DMS114 treated with DMSO at 0.1 percent for 48 hours (cell line): ENCODE measurements at regions not wholly inside any gene's neighbourhood (a gene's known extent, or its start where the extent isn't known, plus 50 kb on each side); places are given as distances from the start of the nearest gene placed in this dataset.

ENCODE experiments used
- DNase-seq: peaks from one replicate; lab custom pipeline; 2025; ENCODE audit not compliant: unreplicated experiment; lab: John Stamatoyannopoulos, UW

DNA sequence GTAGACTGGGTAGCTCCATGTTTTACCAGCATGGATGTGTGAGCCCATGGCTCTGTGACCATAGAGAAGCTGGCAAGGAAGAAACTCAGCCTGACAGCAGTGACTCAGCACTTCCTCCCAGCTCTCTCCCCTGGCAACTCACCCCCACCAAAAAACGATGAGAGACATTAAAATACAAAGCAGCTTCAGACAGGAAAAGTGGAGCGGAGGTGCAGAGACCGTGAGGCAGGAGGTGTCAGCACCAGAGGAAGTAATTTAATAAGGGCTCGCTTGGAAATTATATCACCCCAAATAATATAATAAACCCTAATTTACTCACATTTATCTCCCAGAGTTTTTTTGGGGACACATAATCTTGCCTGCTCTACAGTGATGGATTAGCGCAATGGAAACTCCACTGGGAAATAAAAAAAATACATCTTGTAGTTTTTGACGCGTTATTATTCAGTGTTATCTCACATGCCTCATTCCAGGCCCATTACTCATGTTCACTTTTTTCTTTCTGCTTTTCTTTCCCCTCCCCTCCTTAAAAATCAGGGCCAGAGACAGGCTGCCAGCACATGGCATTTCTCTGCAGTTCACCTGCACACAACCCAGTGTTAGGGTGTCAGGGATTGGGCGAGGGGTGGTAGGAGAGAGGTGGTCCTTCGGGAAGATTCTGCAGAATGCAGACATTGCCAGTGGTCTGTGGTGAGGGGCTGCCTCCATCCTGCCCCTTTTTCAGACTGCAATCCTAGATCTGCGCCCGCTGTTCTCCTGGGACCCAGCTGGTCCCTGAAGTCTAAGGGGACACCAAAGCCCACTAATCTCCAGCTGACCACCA lies 170.8 kb downstream of the BUD13 start:
- DNase-seq: no peak

DNA sequence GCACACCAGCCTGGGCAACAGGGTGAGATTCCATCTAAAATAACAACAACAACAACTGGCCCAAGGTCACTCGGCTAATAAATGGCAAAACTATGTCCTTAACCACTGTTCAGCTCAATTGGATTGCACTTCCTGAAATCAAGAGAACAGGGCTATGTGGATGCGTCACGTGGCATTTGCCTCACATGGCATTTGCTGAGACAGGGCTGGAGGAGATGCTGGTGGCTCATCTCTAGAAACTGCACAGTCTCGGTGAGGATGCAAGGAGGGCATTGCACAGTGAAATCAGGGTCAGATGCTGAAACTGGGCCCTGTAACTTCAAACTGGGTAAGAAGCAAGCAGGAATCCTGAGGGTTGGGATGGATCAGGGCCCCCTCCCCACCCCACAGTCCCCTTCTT lies 171.9 kb downstream of the BUD13 start:
- DNase-seq: no peak

DNA sequence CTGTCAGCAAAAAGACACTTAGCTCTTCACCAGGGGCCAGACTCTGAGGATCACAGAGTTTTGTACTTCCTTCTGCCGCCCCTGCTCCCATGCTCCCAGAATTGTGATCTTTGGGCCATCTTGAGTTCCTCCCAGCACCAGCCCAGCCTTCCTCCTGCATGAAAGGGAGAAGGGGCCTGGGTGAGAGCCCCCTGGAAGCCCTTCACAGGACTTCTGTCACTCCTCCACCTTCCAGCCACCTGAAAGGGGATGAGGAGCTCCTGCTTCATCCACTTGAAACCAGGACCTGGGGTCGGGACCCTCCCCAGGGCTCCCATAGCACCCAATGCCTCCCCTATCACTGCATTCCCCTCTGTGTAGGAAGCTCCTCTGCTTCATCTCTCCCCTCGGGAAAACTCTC lies 174.2 kb downstream of the BUD13 start:
- no peak for DNase-seq

DNA sequence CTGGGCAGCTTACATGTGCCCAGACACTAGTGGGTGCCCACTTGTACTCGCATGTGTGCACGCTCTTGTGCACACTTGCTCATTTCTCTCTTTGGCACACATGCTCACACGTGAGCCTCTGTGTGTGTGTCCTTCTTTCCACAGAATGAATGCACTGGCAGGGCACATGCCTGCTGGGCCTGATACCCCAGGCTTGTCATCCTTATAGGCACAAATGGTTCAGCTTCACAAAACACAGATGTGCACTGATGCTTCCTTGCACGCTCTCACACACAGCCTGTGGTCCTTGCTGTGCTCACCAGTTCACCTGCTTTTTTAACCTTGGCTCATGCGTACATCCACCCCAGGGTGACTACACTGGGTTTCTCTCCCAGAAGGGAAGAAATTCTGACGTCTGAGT lies 174.8 kb downstream of the BUD13 start:
- DNase-seq: no peak

DNA sequence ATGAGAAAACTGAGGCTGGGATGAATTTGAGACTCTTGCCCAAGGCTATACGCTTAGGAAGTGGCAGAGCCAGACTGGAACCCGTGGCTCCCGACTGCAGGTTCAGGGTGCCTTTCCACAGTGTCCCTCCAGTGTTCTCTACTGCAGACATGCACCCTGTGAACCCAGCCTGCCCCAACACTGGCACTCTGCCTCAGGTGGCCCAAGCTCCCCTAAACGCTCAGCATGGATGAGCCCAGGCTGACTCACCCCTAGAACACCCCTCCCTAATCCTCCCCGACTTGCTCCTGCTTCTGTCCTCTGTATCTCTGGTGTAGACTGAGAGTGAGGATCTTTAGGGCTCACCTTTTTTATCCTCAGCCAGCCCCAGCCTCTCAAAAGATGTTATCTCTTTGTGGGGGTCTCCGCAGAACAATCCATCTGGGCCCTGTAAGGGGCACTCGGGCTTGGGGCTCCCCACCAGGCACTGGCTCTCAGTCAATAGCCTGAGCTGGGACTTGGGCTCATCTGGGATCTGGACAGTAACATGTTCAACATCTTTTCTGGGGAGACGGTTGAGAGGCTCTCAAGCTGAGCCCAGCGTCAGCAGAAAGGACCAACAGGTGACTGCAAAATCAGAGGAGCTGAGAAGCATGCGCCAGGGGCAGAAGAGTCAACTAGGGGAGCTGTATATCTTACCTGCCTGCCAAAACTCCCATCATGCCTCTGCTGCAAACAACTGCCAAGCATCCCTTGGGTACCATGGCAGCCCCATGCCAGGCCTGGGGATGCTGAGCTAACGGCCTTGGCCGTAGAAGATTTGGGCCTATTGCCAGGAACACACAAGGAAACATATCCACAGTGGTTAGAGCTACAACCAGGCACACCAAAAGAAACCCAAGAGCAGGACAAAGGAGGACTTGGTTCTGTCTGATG lies 176.2 kb downstream of the BUD13 start:
- no peak for DNase-seq

DNA sequence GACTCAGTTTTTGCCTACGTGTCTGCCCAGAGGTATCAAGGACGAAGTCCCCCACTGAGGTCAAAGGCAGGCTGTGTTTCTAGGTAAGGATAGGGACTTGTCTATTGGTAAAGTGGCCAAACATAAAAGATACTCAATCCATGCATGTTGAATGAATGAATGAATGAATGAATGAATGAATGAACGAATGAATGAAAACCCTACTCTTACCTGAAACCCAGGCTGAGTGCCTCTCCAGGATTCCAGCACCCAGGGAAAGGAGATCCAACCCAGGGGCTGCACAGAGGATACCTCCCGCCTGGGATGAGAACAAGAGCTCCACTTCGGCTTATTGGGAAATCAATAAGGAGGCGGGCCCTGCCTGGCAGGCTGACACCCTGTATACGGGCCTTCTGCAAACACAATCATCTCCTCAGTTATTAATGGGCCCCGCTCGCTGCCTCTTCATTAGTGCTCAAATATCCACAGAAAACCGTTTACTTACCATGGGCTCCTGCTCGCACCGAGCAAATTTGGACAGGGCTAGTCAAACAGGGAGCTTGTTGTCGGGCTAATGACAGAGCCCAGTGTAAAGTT lies 177.4 kb downstream of the BUD13 start:
- no peak for DNase-seq

DNA sequence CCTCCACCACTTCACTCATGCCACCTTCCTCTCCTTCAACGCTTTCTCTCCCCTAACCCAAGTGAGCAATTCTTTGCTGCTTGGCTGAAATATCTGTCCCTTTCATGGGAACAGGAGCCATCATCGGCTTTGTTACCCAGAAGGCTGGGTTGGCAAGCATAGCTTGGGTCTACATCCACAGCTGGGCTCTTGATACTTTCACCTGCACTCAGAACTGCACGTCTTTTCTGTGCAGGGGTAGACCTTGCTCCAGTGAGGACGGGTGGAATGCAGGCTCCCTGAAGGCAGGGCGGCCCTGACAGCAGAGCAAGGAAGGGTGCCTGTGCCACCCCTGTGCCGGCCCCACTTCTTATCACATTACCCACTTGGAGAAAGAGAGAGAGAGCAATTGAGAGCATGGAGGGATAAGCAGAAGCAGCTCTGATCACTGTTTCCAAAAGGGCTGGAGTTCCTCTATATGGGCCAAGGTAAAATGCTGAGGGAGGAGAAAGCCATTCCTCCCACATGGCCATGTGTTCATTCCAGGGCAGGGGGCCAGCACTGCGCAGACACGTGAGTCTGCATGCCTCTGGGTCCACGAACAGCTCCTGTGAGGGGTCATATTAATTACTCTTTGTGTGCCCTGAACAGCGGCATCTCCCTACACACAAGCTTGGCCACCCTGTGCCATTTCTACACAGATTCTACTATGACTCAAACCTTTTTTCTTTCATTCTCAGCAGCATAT lies 181.8 kb downstream of the BUD13 start:
- DNase-seq: no peak

DNA sequence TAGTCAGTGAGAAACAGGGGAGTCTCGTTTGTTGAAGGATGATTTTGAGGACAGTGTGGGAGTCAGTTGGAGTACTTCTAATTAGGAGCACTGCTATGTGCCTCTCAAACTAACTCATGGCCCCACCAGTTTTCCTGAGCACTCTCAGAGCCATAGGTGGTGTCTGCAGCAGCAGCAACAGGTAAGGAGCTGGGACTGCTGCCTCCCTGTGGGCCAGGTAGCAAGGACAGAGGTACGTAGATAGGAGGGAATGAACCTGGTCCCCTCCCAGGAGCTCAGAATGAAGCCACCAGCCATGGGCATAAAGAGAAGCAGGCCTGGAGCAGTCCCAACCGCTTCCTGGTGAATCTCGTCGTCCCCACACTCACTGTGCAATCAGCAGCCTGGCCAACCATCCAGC lies 183.4 kb downstream of the BUD13 start:
- DNase-seq: no peak

DNA sequence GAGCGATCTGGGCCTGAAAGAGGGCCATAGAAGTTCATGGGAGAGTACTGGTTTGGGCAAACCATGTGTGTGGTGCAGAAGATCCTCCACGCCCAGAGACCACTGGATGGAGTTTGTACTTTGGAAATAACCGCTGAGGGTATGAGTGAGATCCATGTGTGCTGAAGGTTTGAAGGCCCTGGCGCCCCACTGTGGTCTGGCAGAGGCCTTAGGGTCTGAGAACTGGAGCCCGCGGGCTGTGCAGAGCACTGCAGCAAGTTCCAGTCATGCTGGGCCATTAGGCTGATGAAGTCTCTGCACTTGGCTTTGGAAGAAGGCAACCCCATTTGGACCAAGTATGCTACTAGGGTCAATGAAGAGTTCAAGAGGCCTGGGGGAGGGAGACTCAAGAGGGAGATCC lies 186.4 kb downstream of the BUD13 start:
- no peak for DNase-seq

DNA sequence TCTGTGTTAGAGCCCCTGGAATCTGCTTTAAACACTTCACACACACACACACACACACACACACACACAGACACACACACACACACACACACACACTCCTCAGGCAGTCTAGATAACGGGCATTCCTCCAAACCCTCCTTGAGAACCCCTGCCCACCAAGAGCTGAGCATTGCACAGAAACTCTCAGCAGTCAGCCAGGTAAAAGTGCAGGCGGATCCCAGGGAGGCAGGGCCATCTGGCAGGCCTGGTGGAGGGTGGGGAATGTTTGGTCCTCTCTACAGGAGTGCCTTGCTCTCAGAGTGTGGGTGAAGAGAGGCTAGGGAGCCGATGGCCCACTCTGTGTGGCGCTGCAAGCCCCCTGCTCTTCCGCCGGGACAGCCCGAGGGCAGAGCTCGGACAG lies 190.2 kb downstream of the BUD13 start:
- DNase-seq: no peak

DNA sequence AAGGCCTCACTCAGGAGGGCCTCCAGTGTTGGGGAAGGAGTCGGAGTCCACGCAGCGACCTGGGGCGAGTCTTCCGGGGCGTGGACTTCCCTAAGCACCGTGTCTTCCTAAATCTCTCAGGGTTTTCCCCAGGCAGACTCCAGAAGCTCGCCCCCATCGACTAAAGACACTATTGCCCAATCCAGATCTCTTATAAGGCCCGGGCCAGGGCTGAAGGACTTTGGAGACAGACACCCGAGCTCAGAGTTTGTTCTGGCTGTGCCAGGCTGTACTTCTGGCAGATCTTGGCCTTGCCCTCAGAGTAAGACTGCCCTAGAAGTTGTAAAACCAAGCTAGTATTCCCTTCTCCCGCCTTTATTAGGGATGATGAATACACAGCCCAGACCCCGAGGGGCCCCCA lies 191.4 kb downstream of the BUD13 start:
- no peak for DNase-seq

DNA sequence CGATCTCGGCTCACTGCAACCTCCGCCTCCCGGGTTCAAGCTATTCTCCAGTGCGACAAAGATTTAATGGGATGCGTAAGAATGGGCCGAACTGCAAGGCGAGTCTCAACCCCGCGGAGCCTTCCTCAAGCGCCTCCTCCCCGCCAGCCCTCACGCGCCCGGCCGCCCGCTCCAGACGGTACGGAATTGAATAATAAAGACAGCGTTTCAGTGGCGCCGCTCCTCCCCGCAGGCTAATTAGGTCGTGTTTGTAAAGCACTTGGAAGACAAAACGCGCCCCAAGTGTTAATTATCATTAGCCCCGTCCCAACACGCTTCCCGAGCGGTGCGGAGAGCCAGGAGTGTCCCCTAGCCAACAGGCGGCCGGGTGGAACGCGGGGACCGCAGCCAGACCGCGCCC lies 192.0 kb downstream of the BUD13 start:
- no peak for DNase-seq

DNA sequence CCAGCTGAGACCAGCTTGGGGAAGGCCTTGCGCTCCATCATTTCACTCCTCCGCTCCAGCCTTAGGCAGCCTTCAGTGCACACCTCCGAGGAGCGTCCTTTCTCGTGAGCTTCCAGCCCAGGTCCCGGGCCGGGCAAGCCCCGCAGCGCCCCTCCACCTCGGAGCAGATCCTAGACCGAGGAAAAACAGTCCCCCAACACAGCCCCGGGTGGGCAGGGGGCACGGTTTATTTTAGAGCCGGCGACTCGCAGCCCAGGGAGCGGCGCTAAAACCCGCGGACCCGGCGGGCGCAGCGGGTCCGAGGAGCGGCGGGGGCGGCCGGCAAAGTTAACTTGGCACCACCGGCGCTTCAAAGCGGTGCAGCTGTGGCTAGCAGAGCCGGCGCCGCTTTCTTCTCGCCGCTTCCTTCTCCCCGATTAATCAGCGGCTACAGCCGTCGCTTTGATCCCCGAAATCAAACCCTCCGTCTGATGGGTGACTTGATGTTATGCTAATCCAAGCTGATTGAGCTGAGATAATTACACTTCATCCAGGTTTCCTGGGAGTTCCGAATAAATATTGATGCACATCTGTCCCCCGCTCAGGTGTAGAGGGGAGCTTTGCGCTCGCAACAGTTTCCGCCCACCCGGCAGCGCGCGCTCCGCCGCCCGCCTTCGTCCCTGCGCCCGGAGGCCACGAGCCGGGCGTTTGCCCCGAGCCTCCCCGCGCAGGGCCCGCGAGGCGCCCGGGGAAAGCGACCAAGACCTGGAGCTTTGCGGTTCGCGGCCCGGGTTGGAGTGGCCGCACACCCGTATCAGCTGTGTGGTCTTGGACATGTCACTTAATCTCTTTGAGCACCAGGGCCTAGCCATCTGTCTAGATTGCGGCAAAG lies 192.7 kb downstream of the BUD13 start:
- DNase-seq: no peak

DNA sequence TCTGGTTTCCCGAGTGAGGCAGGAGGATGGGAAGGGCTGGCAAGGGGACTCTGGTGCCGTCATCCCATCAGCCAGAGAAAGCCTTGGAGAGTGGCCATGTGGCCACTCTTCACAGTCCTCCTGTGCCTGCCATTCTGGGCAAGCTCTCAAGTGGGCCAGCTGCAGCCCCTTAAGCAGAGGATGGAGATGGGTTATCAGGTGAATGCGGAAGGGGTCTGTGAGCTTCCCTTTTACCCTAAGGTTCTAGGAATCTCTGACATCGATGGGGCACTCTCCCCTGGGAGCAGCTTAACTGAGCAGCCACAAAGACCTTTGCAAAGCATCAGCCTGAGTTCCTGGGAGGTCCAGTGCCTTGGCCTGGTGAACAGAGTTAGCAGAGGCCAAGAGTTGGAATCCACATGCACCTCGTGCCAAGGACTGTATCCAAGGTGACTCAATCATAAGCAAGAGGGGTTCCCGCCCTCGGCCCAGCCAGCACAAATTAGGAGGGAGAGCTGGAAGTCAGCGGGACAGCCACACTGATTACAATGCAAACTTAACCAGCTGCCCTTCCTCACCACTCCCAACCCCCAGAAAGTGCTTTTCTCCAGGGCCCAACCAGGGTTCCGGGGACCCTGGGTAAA lies 193.6 kb downstream of the BUD13 start:
- DNase-seq: no peak

DNA sequence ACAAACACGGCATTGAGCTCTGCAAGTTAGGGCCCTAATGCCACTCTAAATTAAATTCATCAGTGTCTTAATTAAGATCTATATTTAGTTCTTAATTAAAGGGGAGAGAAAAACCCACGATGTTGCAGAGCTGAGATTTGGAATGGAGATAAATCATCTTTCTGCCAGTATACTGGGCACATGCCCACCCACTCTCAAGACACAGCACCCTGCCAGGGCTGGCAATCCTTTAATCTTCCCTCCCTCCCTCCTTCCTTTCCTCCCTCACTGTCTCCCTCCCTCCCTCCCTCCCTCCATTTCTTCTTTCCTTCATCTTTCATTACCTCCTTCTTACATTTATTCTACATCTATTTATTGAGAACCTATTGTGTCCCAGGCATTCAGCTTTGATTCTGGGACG lies 194.8 kb downstream of the BUD13 start:
- no peak for DNase-seq

DNA sequence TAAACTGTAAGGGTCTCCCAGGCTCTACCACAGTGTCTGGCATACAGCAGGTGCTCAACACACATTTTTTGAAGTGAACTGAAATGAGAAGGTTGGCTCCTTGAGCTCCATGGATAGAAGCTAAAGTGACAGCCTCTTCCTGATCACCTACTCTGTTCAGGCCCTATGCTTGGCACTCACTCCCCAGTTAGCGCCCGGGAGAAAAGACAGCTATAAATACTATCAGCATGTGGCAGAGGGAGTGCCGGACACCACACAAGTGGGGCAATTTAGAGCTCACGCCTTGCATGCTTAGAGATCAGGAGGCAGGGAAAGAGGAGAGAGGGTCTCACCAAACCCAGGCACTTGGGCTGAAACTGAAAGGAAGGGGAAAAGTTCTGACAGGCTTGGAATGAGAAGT lies 195.5 kb downstream of the BUD13 start:
- DNase-seq: no peak

DNA sequence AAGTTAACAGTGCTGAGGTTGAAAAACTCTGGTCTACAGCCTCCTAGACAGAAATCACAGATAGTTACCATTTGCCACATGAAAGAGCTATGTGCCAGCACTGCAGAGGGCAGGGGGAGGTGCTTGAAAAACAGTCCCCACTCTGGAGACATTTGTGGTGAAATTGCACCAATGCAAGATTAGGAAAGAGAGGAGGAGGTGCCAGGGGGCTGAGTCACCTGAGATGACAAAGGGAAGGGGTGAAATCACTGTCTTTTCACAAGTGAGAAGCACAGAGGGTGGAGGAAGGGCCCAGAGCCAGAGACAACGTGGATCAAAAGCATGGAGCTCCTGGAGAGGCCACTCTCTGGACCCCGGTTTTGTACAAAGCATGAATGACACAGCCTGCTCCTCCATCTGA lies 196.3 kb downstream of the BUD13 start:
- DNase-seq: no peak

DNA sequence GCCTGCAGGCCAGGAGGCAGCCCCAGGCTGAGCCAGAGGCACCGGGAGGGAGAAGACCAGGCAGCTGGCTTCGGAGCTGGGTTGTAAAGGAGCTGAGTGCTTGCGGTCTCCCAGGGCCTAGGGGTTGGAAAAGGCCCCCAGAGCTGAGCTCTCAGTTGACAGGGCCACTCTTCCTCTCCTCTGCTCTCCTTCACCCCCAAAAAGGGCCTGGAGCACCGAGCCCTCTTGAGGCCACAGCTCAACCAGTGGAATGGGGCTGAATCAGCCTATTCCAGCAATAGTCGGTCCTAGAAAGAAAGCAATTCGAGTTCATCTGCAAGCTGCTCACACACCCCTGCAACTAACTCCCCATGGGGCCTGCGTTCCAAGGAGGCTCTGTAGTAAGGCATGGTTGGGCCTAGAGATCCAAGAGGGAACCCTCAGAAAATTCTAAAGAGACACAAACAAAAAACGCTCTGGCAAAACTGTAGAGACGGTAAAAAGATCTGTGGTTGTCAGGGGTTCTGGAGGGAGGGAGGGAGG lies 205.0 kb downstream of the BUD13 start:
- DNase-seq: no peak

DNA sequence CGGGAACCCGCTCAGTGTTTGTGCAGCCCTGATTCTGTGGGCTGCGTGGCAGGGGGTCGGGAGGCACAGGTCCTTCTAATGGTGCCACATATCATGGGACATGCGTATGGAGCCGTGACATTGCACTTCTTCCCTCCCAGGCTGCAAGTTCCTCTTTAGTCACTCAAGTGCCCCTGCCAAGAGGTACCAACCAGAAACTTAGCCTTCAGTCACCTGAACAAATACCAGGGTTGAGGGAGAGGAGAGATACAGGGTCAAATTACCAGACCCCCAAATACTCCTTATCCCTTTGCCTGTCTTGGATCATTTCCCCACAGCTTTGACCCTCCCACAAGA lies 209.1 kb downstream of the BUD13 start:
- no peak for DNase-seq
